MM.1S (cell line): ENCODE measurements at regions not wholly inside any gene's neighbourhood (a gene's known extent, or its start where the extent isn't known, plus 50 kb on each side); places are given as distances from the start of the nearest gene placed in this dataset.

Source experiments
- EZH2phosphoT487 ChIP-seq: fragments of 300-600 bp; sonication (generic); IDR thresholded peaks from 2 replicates; pipeline ENCODE4 v1.6.1; 2018; ENCODE audit warnings: antibody characterized with exemption, low read length
- TF ChIP-seq, protein P1 (sequence below): fragments of 300-600 bp; sonication (generic); IDR thresholded peaks from 2 replicates; pipeline ENCODE4 v1.5.1; 2016; ENCODE audit warnings: antibody characterized with exemption, low read length, mixed read lengths

DNA sequence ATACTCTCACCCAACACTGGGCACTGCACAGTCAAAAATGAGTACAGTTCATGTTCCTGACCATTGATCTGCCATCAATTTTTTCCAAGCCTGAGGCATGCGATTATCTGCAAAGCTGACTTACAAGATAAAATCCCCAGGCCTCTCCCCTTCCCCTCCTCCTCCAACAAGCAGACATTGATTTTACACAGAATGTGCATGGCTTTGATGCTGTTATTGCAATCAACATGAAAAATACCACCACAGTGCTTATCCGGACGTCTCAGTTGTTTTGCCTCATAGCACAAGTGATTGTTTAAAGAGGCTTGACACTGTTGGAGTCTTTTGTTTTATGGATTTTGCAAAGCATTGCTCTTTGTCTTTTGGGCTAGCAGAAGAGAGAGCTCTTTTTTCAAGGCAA, 163.8 kb downstream of the TOX3 start:
- TF ChIP-seq, protein P1, sequence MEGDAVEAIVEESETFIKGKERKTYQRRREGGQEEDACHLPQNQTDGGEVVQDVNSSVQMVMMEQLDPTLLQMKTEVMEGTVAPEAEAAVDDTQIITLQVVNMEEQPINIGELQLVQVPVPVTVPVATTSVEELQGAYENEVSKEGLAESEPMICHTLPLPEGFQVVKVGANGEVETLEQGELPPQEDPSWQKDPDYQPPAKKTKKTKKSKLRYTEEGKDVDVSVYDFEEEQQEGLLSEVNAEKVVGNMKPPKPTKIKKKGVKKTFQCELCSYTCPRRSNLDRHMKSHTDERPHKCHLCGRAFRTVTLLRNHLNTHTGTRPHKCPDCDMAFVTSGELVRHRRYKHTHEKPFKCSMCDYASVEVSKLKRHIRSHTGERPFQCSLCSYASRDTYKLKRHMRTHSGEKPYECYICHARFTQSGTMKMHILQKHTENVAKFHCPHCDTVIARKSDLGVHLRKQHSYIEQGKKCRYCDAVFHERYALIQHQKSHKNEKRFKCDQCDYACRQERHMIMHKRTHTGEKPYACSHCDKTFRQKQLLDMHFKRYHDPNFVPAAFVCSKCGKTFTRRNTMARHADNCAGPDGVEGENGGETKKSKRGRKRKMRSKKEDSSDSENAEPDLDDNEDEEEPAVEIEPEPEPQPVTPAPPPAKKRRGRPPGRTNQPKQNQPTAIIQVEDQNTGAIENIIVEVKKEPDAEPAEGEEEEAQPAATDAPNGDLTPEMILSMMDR = no peak
- TF ChIP-seq EZH2phosphoT487 = no peak
